ENCODE measurements at regions not wholly inside any gene's neighbourhood (a gene's known extent, or its start where the extent isn't known, plus 50 kb on each side); places are given as distances from the start of the nearest gene placed in this dataset.
"Not testable (repeated sequence)": the region's sequence is repeated elsewhere in the genome, so short reads cannot be mapped to it uniquely, and the experiment has no call there.

- H3K9me3 Mint-ChIP-seq, result peaks cover 10 to 31% (median 17%) of the 10 kb centered on the region in 3 donors
- H3K36me3 Mint-ChIP-seq; H3K27ac Mint-ChIP-seq; H3K27me3 ChIP-seq (replicated peaks in 1 of 2; ENCODE audit: control insufficient read depth in 2 of 2, extremely low read depth in 1 of 2, insufficient read depth in 2 of 2, low read length in 1 of 2); H3K4me3 Mint-ChIP-seq; ATAC-seq (replicated peaks in 1 of 4); POLR2A ChIA-PET; H3K4me1 Mint-ChIP-seq; H3K27ac ChIP-seq (ENCODE audit: low read length); H3K4me3 ChIP-seq (ENCODE audit: control insufficient read depth in 1 of 2, extremely low read depth in 1 of 2, low read length in 1 of 2); H3K9me3 ChIP-seq; H3K36me3 ChIP-seq (ENCODE audit: control insufficient read depth in 2 of 2, extremely low read depth in 1 of 2, insufficient read depth in 1 of 2, low read length in 1 of 2); CTCF ChIA-PET; H3K4me1 ChIP-seq (ENCODE audit: control insufficient read depth in 1 of 2, extremely low read depth in 1 of 2, insufficient read depth in 2 of 2, low read length in 2 of 2); DNase-seq: not testable (repeated sequence)
- H3K27me3 Mint-ChIP-seq, result peaks cover 6 to 14% of the 10 kb centered on the region in 2 donors
- 82% methylated on average over 4 of the region's 7 CpGs for WGBS (ENCODE audit: insufficient coverage)
Observed at GRCh38 chr1:86633306-86633838, 71.0 kb upstream of the SH3GLB1 start.

- Mint-ChIP-seq H3K9me3 (peaks cover 10 to 27% (median 17%) of the 10 kb centered on the region in 3 donors), H3K36me3 (peaks cover 7% of the 10 kb centered on the region), H3K27me3 (peaks cover 6 to 17% of the 10 kb centered on the region in 2 donors), H3K4me1 (no peaks in the 10 kb centered on the region), H3K27ac (no peak overlapping the region), H3K4me3 (no peak overlapping the region)
- no peaks in the 10 kb centered on the region for H3K36me3 ChIP-seq (ENCODE audit: control insufficient read depth in 2 of 2, extremely low read depth in 1 of 2, insufficient read depth in 1 of 2, low read length in 1 of 2)
- ChIA-PET CTCF (no interaction called here), POLR2A (no interaction called here)
- no peak overlapping the region for H3K4me3 ChIP-seq (ENCODE audit: control insufficient read depth in 1 of 2, extremely low read depth in 1 of 2, low read length in 1 of 2)
- no peaks in the 10 kb centered on the region for H3K4me1 ChIP-seq (ENCODE audit: control insufficient read depth in 1 of 2, extremely low read depth in 1 of 2, insufficient read depth in 2 of 2, low read length in 2 of 2)
- no peak overlapping the region for H3K27ac ChIP-seq (ENCODE audit: low read length)
- H3K27me3 ChIP-seq (replicated peaks in 1 of 2; ENCODE audit: control insufficient read depth in 2 of 2, extremely low read depth in 1 of 2, insufficient read depth in 2 of 2, low read length in 1 of 2), result no peaks in the 10 kb centered on the region
- no CpG with 5 or more reads among the region's 3 CpGs for WGBS (ENCODE audit: insufficient coverage)
- DNase-seq (no peak), ATAC-seq (replicated peaks in 1 of 4) (no peak)
- H3K9me3 ChIP-seq, result no peaks in the 10 kb centered on the region
Observed at GRCh38 chr1:86633921-86634320, 70.5 kb upstream of the SH3GLB1 start.

GRCh38 chr1:86636898-86637297 lies 67.5 kb upstream of the SH3GLB1 start:
- H3K4me3 ChIP-seq (ENCODE audit: control insufficient read depth in 1 of 2, extremely low read depth in 1 of 2, low read length in 1 of 2), result no peak overlapping the region
- H3K27me3 Mint-ChIP-seq, result peaks cover 3 to 17% of the 10 kb centered on the region in 2 donors
- no peaks in the 10 kb centered on the region for H3K27me3 ChIP-seq (replicated peaks in 1 of 2; ENCODE audit: control insufficient read depth in 2 of 2, extremely low read depth in 1 of 2, insufficient read depth in 2 of 2, low read length in 1 of 2)
- H3K9me3 ChIP-seq, result no peaks in the 10 kb centered on the region
- ChIA-PET CTCF (no interaction called here), POLR2A (no interaction called here)
- peaks cover 7% of the 10 kb centered on the region for H3K36me3 Mint-ChIP-seq
- DNase-seq, result no peak
- H3K9me3 Mint-ChIP-seq, result peaks cover 1 to 12% (median 9%) of the 10 kb centered on the region in 3 donors
- H3K4me1 Mint-ChIP-seq, result no peaks in the 10 kb centered on the region
- no peak for ATAC-seq (replicated peaks in 1 of 4)
- H3K27ac Mint-ChIP-seq, result no peak overlapping the region
- no peak overlapping the region for H3K4me3 Mint-ChIP-seq
- H3K4me1 ChIP-seq (ENCODE audit: control insufficient read depth in 1 of 2, extremely low read depth in 1 of 2, insufficient read depth in 2 of 2, low read length in 2 of 2), result no peaks in the 10 kb centered on the region
- H3K27ac ChIP-seq (ENCODE audit: low read length), result no peak overlapping the region
- H3K36me3 ChIP-seq (ENCODE audit: control insufficient read depth in 2 of 2, extremely low read depth in 1 of 2, insufficient read depth in 1 of 2, low read length in 1 of 2), result no peaks in the 10 kb centered on the region

GRCh38 chr1:86640161-86640670 lies 64.2 kb upstream of the SH3GLB1 start:
- ChIA-PET CTCF (no interaction called here), POLR2A (no interaction called here)
- Histone ChIP-seq H3K27ac (ENCODE audit: low read length) (no peak overlapping the region), H3K9me3 (no peaks in the 10 kb centered on the region), H3K27me3 (replicated peaks in 1 of 2; ENCODE audit: control insufficient read depth in 2 of 2, extremely low read depth in 1 of 2, insufficient read depth in 2 of 2, low read length in 1 of 2) (peaks cover 0 to 3% of the 10 kb centered on the region in 2 experiments), H3K4me3 (ENCODE audit: control insufficient read depth in 1 of 2, extremely low read depth in 1 of 2, low read length in 1 of 2) (no peak overlapping the region), H3K4me1 (ENCODE audit: control insufficient read depth in 1 of 2, extremely low read depth in 1 of 2, insufficient read depth in 2 of 2, low read length in 2 of 2) (no peaks in the 10 kb centered on the region), H3K36me3 (ENCODE audit: control insufficient read depth in 2 of 2, extremely low read depth in 1 of 2, insufficient read depth in 1 of 2, low read length in 1 of 2) (no peaks in the 10 kb centered on the region)
- H3K9me3 Mint-ChIP-seq, result no peaks in the 10 kb centered on the region
- no peak overlapping the region for H3K4me3 Mint-ChIP-seq
- DNase-seq (no peak), ATAC-seq (replicated peaks in 1 of 4) (no peak)
- WGBS (ENCODE audit: insufficient coverage), result 78% methylated on average over 1 of the region's 6 CpGs
- peaks cover 3 to 6% of the 10 kb centered on the region in 2 donors for H3K27me3 Mint-ChIP-seq
- H3K36me3 Mint-ChIP-seq, result peaks cover 7% of the 10 kb centered on the region
- no peak overlapping the region for H3K27ac Mint-ChIP-seq
- no peaks in the 10 kb centered on the region for H3K4me1 Mint-ChIP-seq

- H3K4me1 ChIP-seq (ENCODE audit: control insufficient read depth in 1 of 2, extremely low read depth in 1 of 2, insufficient read depth in 2 of 2, low read length in 2 of 2), result no peaks in the 10 kb centered on the region
- CTCF ChIA-PET, result no interaction called here
- ATAC-seq (replicated peaks in 1 of 4), result no peak
- no peaks in the 10 kb centered on the region for H3K36me3 ChIP-seq (ENCODE audit: control insufficient read depth in 2 of 2, extremely low read depth in 1 of 2, insufficient read depth in 1 of 2, low read length in 1 of 2)
- no peak overlapping the region for H3K27ac Mint-ChIP-seq
- peaks cover 0 to 3% of the 10 kb centered on the region in 2 experiments for H3K27me3 ChIP-seq (replicated peaks in 1 of 2; ENCODE audit: control insufficient read depth in 2 of 2, extremely low read depth in 1 of 2, insufficient read depth in 2 of 2, low read length in 1 of 2)
- H3K36me3 Mint-ChIP-seq, result peaks cover 5% of the 10 kb centered on the region
- H3K27me3 Mint-ChIP-seq, result peaks cover 0 to 4% of the 10 kb centered on the region in 2 donors
- no peak overlapping the region for H3K4me3 Mint-ChIP-seq
- no peak for DNase-seq
- POLR2A ChIA-PET, result no interaction called here
- no peak overlapping the region for H3K4me3 ChIP-seq (ENCODE audit: control insufficient read depth in 1 of 2, extremely low read depth in 1 of 2, low read length in 1 of 2)
- H3K27ac ChIP-seq (ENCODE audit: low read length), result no peak overlapping the region
- H3K9me3 Mint-ChIP-seq, result no peaks in the 10 kb centered on the region
- H3K4me1 Mint-ChIP-seq, result no peaks in the 10 kb centered on the region
- H3K9me3 ChIP-seq, result no peaks in the 10 kb centered on the region
Observed at GRCh38 chr1:86641318-86641717, 63.1 kb upstream of the SH3GLB1 start.

- H3K27me3 Mint-ChIP-seq; H3K9me3 ChIP-seq; CTCF ChIA-PET; H3K27ac ChIP-seq (ENCODE audit: low read length); H3K4me3 ChIP-seq (ENCODE audit: control insufficient read depth in 1 of 2, extremely low read depth in 1 of 2, low read length in 1 of 2); H3K36me3 ChIP-seq (ENCODE audit: control insufficient read depth in 2 of 2, extremely low read depth in 1 of 2, insufficient read depth in 1 of 2, low read length in 1 of 2); H3K4me3 Mint-ChIP-seq; POLR2A ChIA-PET; H3K27me3 ChIP-seq (replicated peaks in 1 of 2; ENCODE audit: control insufficient read depth in 2 of 2, extremely low read depth in 1 of 2, insufficient read depth in 2 of 2, low read length in 1 of 2); ATAC-seq (replicated peaks in 1 of 4); H3K27ac Mint-ChIP-seq; H3K36me3 Mint-ChIP-seq; DNase-seq; H3K9me3 Mint-ChIP-seq; H3K4me1 ChIP-seq (ENCODE audit: control insufficient read depth in 1 of 2, extremely low read depth in 1 of 2, insufficient read depth in 2 of 2, low read length in 2 of 2); H3K4me1 Mint-ChIP-seq: not testable (repeated sequence)
- WGBS (ENCODE audit: insufficient coverage), result 100% methylated on average over 1 of the region's 5 CpGs
Observed at GRCh38 chr1:86644655-86645054, 59.7 kb upstream of the SH3GLB1 start.

- Mint-ChIP-seq H3K4me1 (no peaks in the 10 kb centered on the region), H3K36me3 (no peaks in the 10 kb centered on the region), H3K9me3 (no peaks in the 10 kb centered on the region), H3K27ac (no peak overlapping the region), H3K27me3 (no peaks in the 10 kb centered on the region), H3K4me3 (no peak overlapping the region)
- Histone ChIP-seq H3K9me3 (no peaks in the 10 kb centered on the region), H3K4me3 (ENCODE audit: control insufficient read depth in 1 of 2, extremely low read depth in 1 of 2, low read length in 1 of 2) (no peak overlapping the region), H3K27me3 (replicated peaks in 1 of 2; ENCODE audit: control insufficient read depth in 2 of 2, extremely low read depth in 1 of 2, insufficient read depth in 2 of 2, low read length in 1 of 2) (peaks cover 0 to 3% of the 10 kb centered on the region in 2 experiments), H3K27ac (ENCODE audit: low read length) (no peak overlapping the region), H3K36me3 (ENCODE audit: control insufficient read depth in 2 of 2, extremely low read depth in 1 of 2, insufficient read depth in 1 of 2, low read length in 1 of 2) (no peaks in the 10 kb centered on the region), H3K4me1 (ENCODE audit: control insufficient read depth in 1 of 2, extremely low read depth in 1 of 2, insufficient read depth in 2 of 2, low read length in 2 of 2) (no peaks in the 10 kb centered on the region)
- POLR2A ChIA-PET, result interaction anchor here in 1 of 2 donors (0.7 kb wide), 1 partner anchor 1257 kb away, joined by 3 read pairs; no protein-coding TSS in a partner anchor
- CTCF ChIA-PET, result no interaction called here
- no peak for ATAC-seq (replicated peaks in 1 of 4)
- no peak for DNase-seq
- no CpG with 5 or more reads among the region's 3 CpGs for WGBS (ENCODE audit: insufficient coverage)
Observed at GRCh38 chr1:86645851-86646250, 58.5 kb upstream of the SH3GLB1 start.

All from T-cell (primary cell).